ENCODE measurements at regions not wholly inside any gene's neighbourhood (a gene's known extent, or its start where the extent isn't known, plus 50 kb on each side); places are given as distances from the start of the nearest gene placed in this dataset.

DNA sequence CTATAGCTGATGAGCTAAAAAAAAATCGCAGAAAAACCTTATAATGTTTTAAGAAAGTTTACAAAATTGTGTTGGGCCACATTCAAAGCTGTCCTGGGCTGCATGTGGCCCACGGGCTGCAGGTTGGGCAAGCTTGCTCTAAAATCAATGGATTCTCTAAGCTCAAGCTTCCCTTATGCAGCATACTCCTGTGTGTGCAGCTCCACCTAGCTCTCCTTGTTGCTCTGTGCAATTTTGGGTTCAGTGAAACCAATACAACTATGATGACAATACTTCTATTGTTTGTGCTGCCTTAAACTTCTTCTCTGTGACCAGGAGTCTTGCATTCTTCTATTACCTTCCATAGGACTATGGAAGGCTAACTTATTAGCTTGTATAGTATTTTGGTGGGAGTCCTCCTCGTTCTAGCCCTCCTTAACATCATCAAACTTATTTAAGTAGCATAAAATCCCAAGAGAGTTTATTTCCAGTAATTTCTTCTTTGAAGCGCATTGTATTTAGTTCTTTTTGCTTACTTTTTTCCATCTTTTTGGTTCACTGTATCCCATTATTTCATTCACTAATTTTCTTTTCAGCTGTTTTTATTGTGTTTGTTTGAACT, 170.9 kb upstream of the SMIM30 start:
- no peak for TF ChIP-seq EZH2 (optimal IDR thresholded peaks at IDR 0.05; ENCODE audit: low read depth, low read length)
- TF ChIP-seq, protein P1, sequence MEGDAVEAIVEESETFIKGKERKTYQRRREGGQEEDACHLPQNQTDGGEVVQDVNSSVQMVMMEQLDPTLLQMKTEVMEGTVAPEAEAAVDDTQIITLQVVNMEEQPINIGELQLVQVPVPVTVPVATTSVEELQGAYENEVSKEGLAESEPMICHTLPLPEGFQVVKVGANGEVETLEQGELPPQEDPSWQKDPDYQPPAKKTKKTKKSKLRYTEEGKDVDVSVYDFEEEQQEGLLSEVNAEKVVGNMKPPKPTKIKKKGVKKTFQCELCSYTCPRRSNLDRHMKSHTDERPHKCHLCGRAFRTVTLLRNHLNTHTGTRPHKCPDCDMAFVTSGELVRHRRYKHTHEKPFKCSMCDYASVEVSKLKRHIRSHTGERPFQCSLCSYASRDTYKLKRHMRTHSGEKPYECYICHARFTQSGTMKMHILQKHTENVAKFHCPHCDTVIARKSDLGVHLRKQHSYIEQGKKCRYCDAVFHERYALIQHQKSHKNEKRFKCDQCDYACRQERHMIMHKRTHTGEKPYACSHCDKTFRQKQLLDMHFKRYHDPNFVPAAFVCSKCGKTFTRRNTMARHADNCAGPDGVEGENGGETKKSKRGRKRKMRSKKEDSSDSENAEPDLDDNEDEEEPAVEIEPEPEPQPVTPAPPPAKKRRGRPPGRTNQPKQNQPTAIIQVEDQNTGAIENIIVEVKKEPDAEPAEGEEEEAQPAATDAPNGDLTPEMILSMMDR (IDR thresholded peaks at IDR 0.05; ENCODE audit: low read length): peak; percentile 59
- TF ChIP-seq EZH2phosphoT487 (IDR thresholded peaks at IDR 0.05; ENCODE audit: low read length): no peak
